ENCODE measurements at regions not wholly inside any gene's neighbourhood (a gene's known extent, or its start where the extent isn't known, plus 50 kb on each side); places are given as distances from the start of the nearest gene placed in this dataset.

DNA sequence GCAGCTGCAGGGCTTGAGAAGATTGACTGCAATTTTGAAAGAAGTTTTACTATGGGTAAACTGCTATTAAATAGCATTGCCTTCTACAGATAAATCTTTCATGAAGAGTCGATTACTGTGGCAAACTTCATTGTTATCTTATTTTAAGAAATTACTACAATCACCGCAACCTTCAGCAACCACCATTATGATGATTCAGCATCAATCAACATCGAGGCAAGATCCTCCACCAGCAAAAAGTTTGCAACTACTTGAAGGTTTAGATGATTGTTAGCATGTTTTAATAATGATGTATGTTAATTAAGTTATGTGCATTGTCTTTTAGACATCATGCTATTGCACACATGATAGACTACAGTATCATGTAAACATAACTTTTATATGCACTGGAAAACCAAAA is 1511.0 kb downstream of the FSTL5 start:
- TF ChIP-seq, protein P1, sequence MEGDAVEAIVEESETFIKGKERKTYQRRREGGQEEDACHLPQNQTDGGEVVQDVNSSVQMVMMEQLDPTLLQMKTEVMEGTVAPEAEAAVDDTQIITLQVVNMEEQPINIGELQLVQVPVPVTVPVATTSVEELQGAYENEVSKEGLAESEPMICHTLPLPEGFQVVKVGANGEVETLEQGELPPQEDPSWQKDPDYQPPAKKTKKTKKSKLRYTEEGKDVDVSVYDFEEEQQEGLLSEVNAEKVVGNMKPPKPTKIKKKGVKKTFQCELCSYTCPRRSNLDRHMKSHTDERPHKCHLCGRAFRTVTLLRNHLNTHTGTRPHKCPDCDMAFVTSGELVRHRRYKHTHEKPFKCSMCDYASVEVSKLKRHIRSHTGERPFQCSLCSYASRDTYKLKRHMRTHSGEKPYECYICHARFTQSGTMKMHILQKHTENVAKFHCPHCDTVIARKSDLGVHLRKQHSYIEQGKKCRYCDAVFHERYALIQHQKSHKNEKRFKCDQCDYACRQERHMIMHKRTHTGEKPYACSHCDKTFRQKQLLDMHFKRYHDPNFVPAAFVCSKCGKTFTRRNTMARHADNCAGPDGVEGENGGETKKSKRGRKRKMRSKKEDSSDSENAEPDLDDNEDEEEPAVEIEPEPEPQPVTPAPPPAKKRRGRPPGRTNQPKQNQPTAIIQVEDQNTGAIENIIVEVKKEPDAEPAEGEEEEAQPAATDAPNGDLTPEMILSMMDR (IDR thresholded peaks at IDR 0.05; ENCODE audit: low read depth, low read length) = no peak
- DNase-seq (ENCODE audit: extremely low read depth, low read depth) = no peak

DNA sequence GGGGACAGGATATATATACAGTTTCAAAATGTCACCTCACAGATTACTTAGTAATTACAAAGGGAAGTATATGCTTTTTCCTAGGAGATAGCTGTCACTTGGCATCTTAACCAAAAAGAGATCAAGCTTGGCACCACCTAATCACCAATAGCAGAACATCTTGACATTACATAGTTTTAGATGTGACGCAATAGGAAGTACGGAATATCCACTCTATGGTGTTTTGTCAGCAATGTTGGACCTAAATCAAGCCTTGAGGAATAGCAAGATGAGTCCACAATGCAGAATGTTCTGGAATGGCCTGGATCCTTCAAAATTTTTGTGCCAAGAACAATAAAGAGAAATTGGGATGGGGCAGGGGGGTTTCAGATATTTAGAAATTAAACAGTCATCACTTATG is 1488.2 kb downstream of the FSTL5 start:
- TF ChIP-seq, protein P1 (IDR thresholded peaks at IDR 0.05; ENCODE audit: low read depth, low read length) = no peak

DNA sequence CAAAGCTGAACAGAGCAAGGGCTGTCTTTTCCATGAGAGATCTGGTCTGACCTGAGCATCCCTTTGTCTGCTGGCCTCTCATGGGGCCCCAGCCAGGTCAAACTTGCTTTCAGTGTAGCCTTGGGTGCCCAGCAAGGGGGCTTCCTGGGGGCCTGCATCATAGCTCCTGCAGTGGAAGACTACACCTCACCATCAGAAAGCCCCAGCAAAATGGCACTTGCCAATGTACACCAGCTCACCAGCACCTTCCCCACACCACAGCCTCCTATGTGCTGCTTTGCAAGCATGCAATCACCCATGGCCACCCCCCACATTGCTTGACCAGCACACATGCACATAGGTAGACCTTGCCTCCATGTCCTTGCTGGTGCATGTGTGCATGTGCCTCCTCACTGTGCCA is 1478.1 kb downstream of the FSTL5 start:
- TF ChIP-seq, protein P1 (IDR thresholded peaks at IDR 0.05; ENCODE audit: low read depth, low read length) = no peak
- no peak for DNase-seq (ENCODE audit: extremely low read depth, low read depth)

More for the DNA sequence above, 1488.2 kb downstream of the FSTL5 start:
- no peak for DNase-seq (ENCODE audit: extremely low read depth, low read depth)

DNA sequence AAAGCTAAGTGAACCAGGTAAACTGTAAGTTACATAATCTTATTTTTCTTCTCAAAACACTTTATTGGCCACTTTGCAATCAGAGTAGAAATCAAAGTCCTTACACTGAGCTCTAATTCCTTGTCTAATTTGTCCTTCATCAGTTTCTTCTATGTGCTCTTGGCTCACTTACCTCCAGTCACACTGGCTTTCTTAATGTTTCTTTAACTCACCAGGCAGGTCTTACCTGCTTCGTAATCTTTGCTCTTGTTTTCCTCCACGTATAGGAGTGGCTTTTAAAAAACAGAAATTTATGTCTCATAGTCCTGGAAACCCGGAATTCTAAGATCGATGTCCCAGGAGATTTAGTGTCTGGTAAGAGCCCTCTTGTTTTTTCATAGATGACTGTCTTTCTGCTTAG is 1462.1 kb downstream of the FSTL5 start:
- DNase-seq (ENCODE audit: extremely low read depth, low read depth) = no peak
- TF ChIP-seq, protein P1 (IDR thresholded peaks at IDR 0.05; ENCODE audit: low read depth, low read length) = no peak

DNA sequence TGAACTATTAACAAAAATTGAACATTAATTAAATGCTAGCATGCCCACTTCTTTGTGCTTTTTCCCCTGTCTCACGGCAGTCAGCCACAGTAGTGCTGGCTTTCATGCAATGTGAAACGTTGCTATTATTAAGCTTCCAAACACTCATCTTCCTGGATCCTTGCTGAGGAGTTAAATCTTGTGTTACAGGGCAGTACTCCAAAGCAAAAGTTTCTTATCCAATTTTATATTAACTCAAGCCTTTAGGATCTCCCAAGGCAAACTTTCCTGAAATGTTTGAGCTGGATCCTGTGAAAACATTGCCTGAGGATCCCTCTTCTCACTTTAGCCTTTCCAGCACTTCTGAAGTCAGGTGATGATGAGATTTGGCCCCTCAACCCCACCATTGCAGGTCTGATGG is 1454.8 kb downstream of the FSTL5 start:
- no peak for DNase-seq (ENCODE audit: extremely low read depth, low read depth)
- TF ChIP-seq, protein P1 (IDR thresholded peaks at IDR 0.05; ENCODE audit: low read depth, low read length) = no peak

DNA sequence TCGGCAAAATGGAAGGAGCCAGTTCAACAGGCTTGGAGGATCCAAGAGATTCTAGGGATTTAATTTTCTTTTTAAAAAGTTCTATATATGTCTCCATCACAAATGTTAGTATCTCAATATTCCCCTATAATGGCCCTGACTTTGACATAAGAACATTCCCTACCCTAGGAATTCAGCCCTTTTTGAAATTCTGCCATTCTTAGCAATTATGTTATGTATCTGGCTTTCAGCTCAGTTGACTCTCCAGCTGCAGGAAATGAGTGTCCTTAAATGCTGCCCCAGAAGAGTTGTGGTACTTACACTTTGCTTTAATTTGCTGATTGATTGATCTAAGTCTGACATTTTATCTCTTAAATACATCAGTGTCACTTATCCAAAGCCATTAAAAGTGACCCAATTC is 1454.3 kb downstream of the FSTL5 start:
- no peak for DNase-seq (ENCODE audit: extremely low read depth, low read depth)
- TF ChIP-seq, protein P1 (IDR thresholded peaks at IDR 0.05; ENCODE audit: low read depth, low read length) = no peak

DNA sequence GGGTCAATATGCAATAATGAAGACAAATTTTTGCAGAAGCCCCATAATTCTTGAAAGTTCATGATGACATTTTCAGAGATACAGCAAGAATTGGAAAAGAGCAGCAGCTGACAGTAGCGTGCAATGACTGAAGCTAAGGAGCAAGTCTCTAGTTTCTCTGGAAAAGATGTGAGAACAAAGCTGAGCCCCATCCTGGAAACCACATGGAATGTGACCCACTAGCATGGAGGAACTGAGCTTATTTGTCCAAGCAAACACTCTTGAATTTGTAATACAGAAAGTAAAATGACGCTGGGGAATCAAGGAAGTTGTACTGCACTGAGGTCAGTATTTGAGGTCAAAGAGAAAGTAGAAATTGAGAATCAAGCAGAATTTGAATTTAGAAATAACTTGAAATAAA is 1447.2 kb downstream of the FSTL5 start:
- no peak for DNase-seq (ENCODE audit: extremely low read depth, low read depth)
- TF ChIP-seq, protein P1 (IDR thresholded peaks at IDR 0.05; ENCODE audit: low read depth, low read length) = no peak

All from AG09319 (cell line).